ENCODE measurements at regions not wholly inside any gene's neighbourhood (a gene's known extent, or its start where the extent isn't known, plus 50 kb on each side); places are given as distances from the start of the nearest gene placed in this dataset.
A peak's percentile ranks its signal among the peaks of the same experiment; 100 is the strongest.

DNA sequence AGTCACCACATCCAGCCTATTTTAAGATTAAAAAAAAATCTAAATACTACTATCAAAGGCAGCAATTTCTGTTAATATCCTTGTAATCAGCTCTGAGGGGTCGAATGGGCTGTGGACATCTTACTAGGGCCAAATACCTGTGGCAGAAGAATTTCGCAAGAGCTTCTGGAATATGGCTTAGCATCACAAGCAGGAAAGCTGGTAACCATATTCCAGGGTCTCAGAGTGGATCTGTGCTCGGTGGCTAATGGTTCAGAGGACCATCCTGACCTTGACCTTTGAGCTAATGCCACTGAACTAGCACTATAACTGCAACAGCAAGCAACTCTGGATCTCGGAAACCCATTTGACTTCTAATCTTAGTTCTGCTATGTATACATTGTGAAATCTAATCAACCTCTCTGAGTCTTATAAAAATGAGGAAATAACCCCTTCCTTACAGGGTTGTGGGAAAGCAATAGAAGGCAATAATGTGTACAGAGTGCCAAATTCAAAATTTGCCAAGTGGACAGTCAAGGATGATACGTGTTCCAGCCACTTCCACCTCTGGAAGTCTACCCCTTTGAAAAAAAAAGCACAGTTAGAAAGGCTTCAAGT lies 65.5 kb downstream of the CYP26A1 start:
- no peaks in the 10 kb centered on the region for H3K4me1 ChIP-seq (ENCODE audit: insufficient read depth, low read length, poor library complexity, severe bottlenecking)
- no TSS peak for BruUV-seq (replicated peaks)
- intact Hi-C loops (cut with micrococcal nuclease; ENCODE audit: unreplicated experiment): no loop called here
- no peaks in the 10 kb centered on the region for H3K27me3 ChIP-seq (replicated peaks; ENCODE audit: insufficient read depth, low read depth, low read length, poor library complexity)
- POLR2A ChIA-PET (ENCODE audit: low non-redundant PET): no interaction called here
- TF ChIP-seq, protein P1, sequence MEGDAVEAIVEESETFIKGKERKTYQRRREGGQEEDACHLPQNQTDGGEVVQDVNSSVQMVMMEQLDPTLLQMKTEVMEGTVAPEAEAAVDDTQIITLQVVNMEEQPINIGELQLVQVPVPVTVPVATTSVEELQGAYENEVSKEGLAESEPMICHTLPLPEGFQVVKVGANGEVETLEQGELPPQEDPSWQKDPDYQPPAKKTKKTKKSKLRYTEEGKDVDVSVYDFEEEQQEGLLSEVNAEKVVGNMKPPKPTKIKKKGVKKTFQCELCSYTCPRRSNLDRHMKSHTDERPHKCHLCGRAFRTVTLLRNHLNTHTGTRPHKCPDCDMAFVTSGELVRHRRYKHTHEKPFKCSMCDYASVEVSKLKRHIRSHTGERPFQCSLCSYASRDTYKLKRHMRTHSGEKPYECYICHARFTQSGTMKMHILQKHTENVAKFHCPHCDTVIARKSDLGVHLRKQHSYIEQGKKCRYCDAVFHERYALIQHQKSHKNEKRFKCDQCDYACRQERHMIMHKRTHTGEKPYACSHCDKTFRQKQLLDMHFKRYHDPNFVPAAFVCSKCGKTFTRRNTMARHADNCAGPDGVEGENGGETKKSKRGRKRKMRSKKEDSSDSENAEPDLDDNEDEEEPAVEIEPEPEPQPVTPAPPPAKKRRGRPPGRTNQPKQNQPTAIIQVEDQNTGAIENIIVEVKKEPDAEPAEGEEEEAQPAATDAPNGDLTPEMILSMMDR (conservative IDR thresholded peaks at IDR 0.05; ENCODE audit: low read depth, low read length): no peak
- no peak for TF ChIP-seq EZH2 (IDR thresholded peaks at IDR 0.05; ENCODE audit: borderline replicate concordance, low read depth, low read length, poor library complexity, severe bottlenecking)
- H3K9me3 ChIP-seq (ENCODE audit: low read depth, low read length, poor library complexity, severe bottlenecking): no peaks in the 10 kb centered on the region
- DNase-seq (ENCODE audit: low spot score): no peak
- no peak overlapping the region for H3K4me3 ChIP-seq (ENCODE audit: low read depth, low read length, poor library complexity, severe bottlenecking)
- no peaks in the 10 kb centered on the region for H3K36me3 ChIP-seq (ENCODE audit: insufficient read depth, low read length, poor library complexity, severe bottlenecking)
- H3K27ac ChIP-seq (ENCODE audit: low read depth, low read length, poor library complexity, severe bottlenecking): no peak overlapping the region
- CTCF ChIA-PET: no interaction called here

DNA sequence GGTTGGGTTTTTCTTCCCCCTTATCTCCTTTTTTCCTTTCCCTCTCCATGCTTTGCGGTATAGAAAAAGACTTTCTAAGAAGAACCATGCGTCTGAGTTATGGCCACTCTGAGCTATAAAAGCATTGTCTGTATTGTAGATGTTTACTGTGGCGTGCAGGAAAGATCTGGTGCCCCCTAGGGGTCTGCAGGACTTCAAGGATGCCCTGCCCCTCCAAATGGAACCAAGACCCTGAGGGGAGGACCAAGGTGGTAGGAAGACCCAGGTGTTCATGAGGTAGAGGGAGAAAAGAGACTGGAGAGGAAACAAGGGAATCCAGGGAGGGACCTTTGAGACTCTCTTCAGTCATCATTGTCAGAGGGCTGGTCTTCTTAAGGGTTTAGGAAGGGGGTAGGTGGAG lies 68.8 kb downstream of the CYP26A1 start:
- POLR2A ChIA-PET (ENCODE audit: low non-redundant PET): no interaction called here
- no peaks in the 10 kb centered on the region for H3K27me3 ChIP-seq (replicated peaks; ENCODE audit: insufficient read depth, low read depth, low read length, poor library complexity)
- no peaks in the 10 kb centered on the region for H3K4me1 ChIP-seq (ENCODE audit: insufficient read depth, low read length, poor library complexity, severe bottlenecking)
- CTCF ChIA-PET: no interaction called here
- H3K36me3 ChIP-seq (ENCODE audit: insufficient read depth, low read length, poor library complexity, severe bottlenecking): no peaks in the 10 kb centered on the region
- DNase-seq (ENCODE audit: low spot score): no peak
- TF ChIP-seq EZH2 (IDR thresholded peaks at IDR 0.05; ENCODE audit: borderline replicate concordance, low read depth, low read length, poor library complexity, severe bottlenecking): no peak
- TF ChIP-seq, protein P1 (conservative IDR thresholded peaks at IDR 0.05; ENCODE audit: low read depth, low read length): peak; percentile 30; the same call in 1 of the 2 replicates
- H3K4me3 ChIP-seq (ENCODE audit: low read depth, low read length, poor library complexity, severe bottlenecking): no peak overlapping the region
- no TSS peak for BruUV-seq (replicated peaks)
- intact Hi-C loops (cut with micrococcal nuclease; ENCODE audit: unreplicated experiment): no loop called here
- H3K9me3 ChIP-seq (ENCODE audit: low read depth, low read length, poor library complexity, severe bottlenecking): no peaks in the 10 kb centered on the region
- H3K27ac ChIP-seq (ENCODE audit: low read depth, low read length, poor library complexity, severe bottlenecking): no peak overlapping the region

GRCh38 chr10:93143281-93143680 lies 69.6 kb downstream of the CYP26A1 start:
- Histone ChIP-seq H3K4me3 (ENCODE audit: low read depth, low read length, poor library complexity, severe bottlenecking) (no peak overlapping the region), H3K36me3 (ENCODE audit: insufficient read depth, low read length, poor library complexity, severe bottlenecking) (no peaks in the 10 kb centered on the region), H3K27me3 (replicated peaks; ENCODE audit: insufficient read depth, low read depth, low read length, poor library complexity) (no peaks in the 10 kb centered on the region), H3K4me1 (ENCODE audit: insufficient read depth, low read length, poor library complexity, severe bottlenecking) (no peaks in the 10 kb centered on the region), H3K27ac (ENCODE audit: low read depth, low read length, poor library complexity, severe bottlenecking) (no peak overlapping the region), H3K9me3 (ENCODE audit: low read depth, low read length, poor library complexity, severe bottlenecking) (no peaks in the 10 kb centered on the region)
- no peak for DNase-seq (ENCODE audit: low spot score)
- CTCF ChIA-PET: no interaction called here
- intact Hi-C loops (cut with micrococcal nuclease; ENCODE audit: unreplicated experiment): no loop called here
- POLR2A ChIA-PET (ENCODE audit: low non-redundant PET): no interaction called here
- no peak for TF ChIP-seq EZH2 (IDR thresholded peaks at IDR 0.05; ENCODE audit: borderline replicate concordance, low read depth, low read length, poor library complexity, severe bottlenecking)
- TF ChIP-seq, protein P1 (conservative IDR thresholded peaks at IDR 0.05; ENCODE audit: low read depth, low read length): no peak
- no TSS peak for BruUV-seq (replicated peaks)
